Activated CD8-positive, alpha-beta memory T cell treated with anti-CD3 and anti-CD28 coated beads for 24 hours (primary cell): ENCODE measurements at regions not wholly inside any gene's neighbourhood (a gene's known extent, or its start where the extent isn't known, plus 50 kb on each side); places are given as distances from the start of the nearest gene placed in this dataset.
"Not testable (repeated sequence)": the region's sequence is repeated elsewhere in the genome, so short reads cannot be mapped to it uniquely, and the experiment has no call there.

Experiments
- DNase-seq: peaks from one replicate; pipeline ENCODE4 v3.0.0-alpha.2; 2020

GRCh38 chr18:41113885-41114482, 841.0 kb upstream of the PIK3C3 start:
- DNase-seq: no peak

GRCh38 chr18:41099451-41099850, 855.6 kb upstream of the PIK3C3 start:
- DNase-seq: no peak

GRCh38 chr18:41096504-41096903, 858.5 kb upstream of the PIK3C3 start:
- DNase-seq: no peak

- DNase-seq: no peak
Measured at GRCh38 chr18:41077076-41077475, 878.0 kb upstream of the PIK3C3 start.

- no peak for DNase-seq
Measured at GRCh38 chr18:41075212-41075611, 879.8 kb upstream of the PIK3C3 start.

GRCh38 chr18:41073372-41073954, 881.6 kb upstream of the PIK3C3 start:
- no peak for DNase-seq

GRCh38 chr18:41072946-41073345, 882.1 kb upstream of the PIK3C3 start:
- DNase-seq: no peak

GRCh38 chr18:41071826-41072225, 883.2 kb upstream of the PIK3C3 start:
- no peak for DNase-seq

GRCh38 chr18:41069167-41069566, 885.9 kb upstream of the PIK3C3 start:
- no peak for DNase-seq

- no peak for DNase-seq
Measured at GRCh38 chr18:41064916-41065315, 890.1 kb upstream of the PIK3C3 start.

- DNase-seq: no peak
Measured at GRCh38 chr18:41060967-41061366, 894.1 kb upstream of the PIK3C3 start.

GRCh38 chr18:41059126-41059415, 896.0 kb upstream of the PIK3C3 start:
- no peak for DNase-seq

GRCh38 chr18:41058351-41059125, 896.5 kb upstream of the PIK3C3 start:
- no peak for DNase-seq

GRCh38 chr18:41052625-41053024, 902.4 kb upstream of the PIK3C3 start:
- no peak for DNase-seq

GRCh38 chr18:41046250-41046649, 908.8 kb upstream of the PIK3C3 start:
- not testable (repeated sequence) for DNase-seq

- DNase-seq: no peak
Measured at GRCh38 chr18:41043876-41044275, 911.2 kb upstream of the PIK3C3 start.

GRCh38 chr18:41042866-41043265, 912.2 kb upstream of the PIK3C3 start:
- no peak for DNase-seq

- DNase-seq: no peak
Measured at GRCh38 chr18:41038071-41038470, 917.0 kb upstream of the PIK3C3 start.

- no peak for DNase-seq
Measured at GRCh38 chr18:41036346-41036745, 918.7 kb upstream of the PIK3C3 start.

- no peak for DNase-seq
Measured at GRCh38 chr18:41034413-41034812, 920.6 kb upstream of the PIK3C3 start.

GRCh38 chr18:41025666-41026065, 929.4 kb upstream of the PIK3C3 start:
- DNase-seq: no peak

GRCh38 chr18:41024792-41025191, 930.2 kb upstream of the PIK3C3 start:
- DNase-seq: no peak

GRCh38 chr18:41022484-41022883, 932.5 kb upstream of the PIK3C3 start:
- no peak for DNase-seq

GRCh38 chr18:41021089-41021488, 933.9 kb upstream of the PIK3C3 start:
- no peak for DNase-seq

- DNase-seq: no peak
Measured at GRCh38 chr18:41012194-41012593, 942.8 kb upstream of the PIK3C3 start.
